IMR-90 (cell line): ENCODE measurements at regions not wholly inside any gene's neighbourhood (a gene's known extent, or its start where the extent isn't known, plus 50 kb on each side); places are given as distances from the start of the nearest gene placed in this dataset.

Experiments used
- CHD1 ChIP-seq: IDR thresholded peaks from 2 replicates; pipeline ENCODE4 v1.6.1; 2012; ENCODE audit warnings: low read depth, low read length, improper control_type of control experiment
- CTCF ChIP-seq: conservative IDR thresholded peaks from 2 replicates; pipeline ENCODE4 v1.5.1; 2012; ENCODE audit warnings: mild to moderate bottlenecking, low read depth, low read length, improper control_type of control experiment
- MAFK ChIP-seq: IDR thresholded peaks from 2 replicates; pipeline ENCODE4 v1.6.1; 2012; ENCODE audit warnings: low read depth, low read length, improper control_type of control experiment
- MXI1 ChIP-seq: IDR thresholded peaks from 2 replicates; pipeline ENCODE4 v1.6.1; 2012; ENCODE audit warnings: low read depth, mild to moderate bottlenecking, low read length, moderate library complexity, borderline replicate concordance
- POLR2A ChIP-seq: IDR thresholded peaks from 2 replicates; pipeline ENCODE4 v1.6.1; 2012; ENCODE audit warnings: mild to moderate bottlenecking, low read depth, low read length
- RAD21 ChIP-seq: IDR thresholded peaks from 2 replicates; pipeline ENCODE4 v1.6.1; 2012; ENCODE audit warnings: low read length, improper control_type of control experiment
- RCOR1 ChIP-seq: IDR thresholded peaks from 2 replicates; pipeline ENCODE4 v1.6.1; 2012; ENCODE audit warnings: mild to moderate bottlenecking, low read length, improper control_type of control experiment; ENCODE audit not compliant: insufficient replicate concordance
- RFX5 ChIP-seq: IDR thresholded peaks from 2 replicates; pipeline ENCODE4 v1.8.0; 2012; ENCODE audit warnings: low read depth, mild to moderate bottlenecking, low read length, moderate library complexity
- SMC3 ChIP-seq: fragments of 150-350 bp; IDR thresholded peaks from 2 replicates; pipeline ENCODE4 v1.6.1; 2016; ENCODE audit warnings: low read depth, mild to moderate bottlenecking, antibody characterized with exemption, low read length, moderate library complexity
- TF ChIP-seq, protein P1 (sequence below): fragments of 150-350 bp; IDR thresholded peaks from 2 replicates; pipeline ENCODE4 v1.6.1; 2017; ENCODE audit warnings: mild to moderate bottlenecking, antibody characterized with exemption, low read length, low read depth

GRCh38 chr16:59758848-59759247 is 1024.7 kb upstream of the GOT2 start:
- no peak for TF ChIP-seq SMC3
- no peak for TF ChIP-seq POLR2A
- no peak for TF ChIP-seq MAFK
- TF ChIP-seq MXI1 = no peak
- TF ChIP-seq RFX5 = no peak
- TF ChIP-seq CTCF = no peak
- no peak for TF ChIP-seq RAD21
- TF ChIP-seq, protein P1, sequence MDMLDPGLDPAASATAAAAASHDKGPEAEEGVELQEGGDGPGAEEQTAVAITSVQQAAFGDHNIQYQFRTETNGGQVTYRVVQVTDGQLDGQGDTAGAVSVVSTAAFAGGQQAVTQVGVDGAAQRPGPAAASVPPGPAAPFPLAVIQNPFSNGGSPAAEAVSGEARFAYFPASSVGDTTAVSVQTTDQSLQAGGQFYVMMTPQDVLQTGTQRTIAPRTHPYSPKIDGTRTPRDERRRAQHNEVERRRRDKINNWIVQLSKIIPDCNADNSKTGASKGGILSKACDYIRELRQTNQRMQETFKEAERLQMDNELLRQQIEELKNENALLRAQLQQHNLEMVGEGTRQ = no peak
- TF ChIP-seq RCOR1 = no peak
- TF ChIP-seq CHD1 = no peak
